ENCODE measurements at regions not wholly inside any gene's neighbourhood (a gene's known extent, or its start where the extent isn't known, plus 50 kb on each side); places are given as distances from the start of the nearest gene placed in this dataset.
"Not testable (repeated sequence)": the region's sequence is repeated elsewhere in the genome, so short reads cannot be mapped to it uniquely, and the experiment has no call there.

- no peak for DNase-seq (ENCODE audit: low read depth in 1 of 2, low spot score in 1 of 2)
Observed at GRCh38 chr1:29798699-29799566, 562.6 kb downstream of the PTPRU start.

GRCh38 chr1:29797125-29797524, 560.8 kb downstream of the PTPRU start:
- DNase-seq (ENCODE audit: low read depth in 1 of 2, low spot score in 1 of 2): not testable (repeated sequence)

GRCh38 chr1:29795965-29796364, 559.6 kb downstream of the PTPRU start:
- not testable (repeated sequence) for DNase-seq (ENCODE audit: low read depth in 1 of 2, low spot score in 1 of 2)

GRCh38 chr1:29793653-29794348, 557.5 kb downstream of the PTPRU start:
- DNase-seq (ENCODE audit: low read depth in 1 of 2, low spot score in 1 of 2): no peak

- DNase-seq (ENCODE audit: low read depth in 1 of 2, low spot score in 1 of 2): peak in 1 of 2 donors; percentile 14
Observed at GRCh38 chr1:29793101-29793546, 556.8 kb downstream of the PTPRU start.

GRCh38 chr1:29789910-29790247, 553.6 kb downstream of the PTPRU start:
- no peak for DNase-seq (ENCODE audit: low read depth in 1 of 2, low spot score in 1 of 2)

- no peak for DNase-seq (ENCODE audit: low read depth in 1 of 2, low spot score in 1 of 2)
Observed at GRCh38 chr1:29789221-29789909, 553.0 kb downstream of the PTPRU start.

- DNase-seq (ENCODE audit: low read depth in 1 of 2, low spot score in 1 of 2): no peak
Observed at GRCh38 chr1:29786791-29787732, 550.7 kb downstream of the PTPRU start.

GRCh38 chr1:29786195-29786594, 549.9 kb downstream of the PTPRU start:
- no peak for DNase-seq (ENCODE audit: low read depth in 1 of 2, low spot score in 1 of 2)

GRCh38 chr1:29785554-29785953, 549.2 kb downstream of the PTPRU start:
- no peak for DNase-seq (ENCODE audit: low read depth in 1 of 2, low spot score in 1 of 2)

GRCh38 chr1:29785137-29785527, 548.8 kb downstream of the PTPRU start:
- no peak for DNase-seq (ENCODE audit: low read depth in 1 of 2, low spot score in 1 of 2)

- no peak for DNase-seq (ENCODE audit: low read depth in 1 of 2, low spot score in 1 of 2)
Observed at GRCh38 chr1:29784276-29785136, 548.2 kb downstream of the PTPRU start.

- DNase-seq (ENCODE audit: low read depth in 1 of 2, low spot score in 1 of 2): no peak
Observed at GRCh38 chr1:29783508-29784275, 547.4 kb downstream of the PTPRU start.

GRCh38 chr1:29782846-29783507, 546.7 kb downstream of the PTPRU start:
- no peak for DNase-seq (ENCODE audit: low read depth in 1 of 2, low spot score in 1 of 2)

GRCh38 chr1:29779146-29779545, 542.8 kb downstream of the PTPRU start:
- no peak for DNase-seq (ENCODE audit: low read depth in 1 of 2, low spot score in 1 of 2)

- no peak for DNase-seq (ENCODE audit: low read depth in 1 of 2, low spot score in 1 of 2)
Observed at GRCh38 chr1:29777522-29777921, 541.2 kb downstream of the PTPRU start.

- no peak for DNase-seq (ENCODE audit: low read depth in 1 of 2, low spot score in 1 of 2)
Observed at GRCh38 chr1:29774355-29774754, 538.0 kb downstream of the PTPRU start.

GRCh38 chr1:29772584-29773100, 536.3 kb downstream of the PTPRU start:
- DNase-seq (ENCODE audit: low read depth in 1 of 2, low spot score in 1 of 2): no peak

Measured in stimulated activated CD4-positive, alpha-beta T cell treated with anti-CD3 and anti-CD28 coated beads, Interleukin-15, amount 100 ng/mL, for 1 hour (primary cell).